Fibroblast of gingiva (primary cell): ENCODE measurements at regions not wholly inside any gene's neighbourhood (a gene's known extent, or its start where the extent isn't known, plus 50 kb on each side); places are given as distances from the start of the nearest gene placed in this dataset.

Experiments
- DNase-seq: peaks from one replicate; pipeline ENCODE4 v3.0.0-alpha.2; 2011; ENCODE audit warnings: low read depth

GRCh38 chr5:148708854-148709253 is 54.5 kb upstream of the HTR4 start:
- no peak for DNase-seq

DNA sequence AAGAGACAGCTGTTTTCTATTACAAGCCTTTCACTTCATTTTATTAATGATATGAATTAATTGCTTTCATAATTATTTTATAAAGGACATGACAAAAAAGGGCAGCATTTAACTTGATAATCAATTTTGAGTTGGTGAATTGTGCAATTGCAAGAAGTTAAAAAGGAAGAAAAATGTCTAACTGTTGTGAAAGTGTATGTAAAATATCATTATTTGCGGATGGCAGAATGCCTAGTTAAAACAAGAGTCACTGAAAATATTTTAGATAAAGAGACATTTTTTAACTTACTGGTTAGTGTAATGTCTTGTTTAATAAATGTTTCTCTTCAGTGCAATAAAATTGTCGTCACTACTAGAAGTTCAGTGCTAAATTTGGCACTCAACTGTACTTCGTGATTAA is 57.6 kb upstream of the HTR4 start:
- DNase-seq = no peak

DNA sequence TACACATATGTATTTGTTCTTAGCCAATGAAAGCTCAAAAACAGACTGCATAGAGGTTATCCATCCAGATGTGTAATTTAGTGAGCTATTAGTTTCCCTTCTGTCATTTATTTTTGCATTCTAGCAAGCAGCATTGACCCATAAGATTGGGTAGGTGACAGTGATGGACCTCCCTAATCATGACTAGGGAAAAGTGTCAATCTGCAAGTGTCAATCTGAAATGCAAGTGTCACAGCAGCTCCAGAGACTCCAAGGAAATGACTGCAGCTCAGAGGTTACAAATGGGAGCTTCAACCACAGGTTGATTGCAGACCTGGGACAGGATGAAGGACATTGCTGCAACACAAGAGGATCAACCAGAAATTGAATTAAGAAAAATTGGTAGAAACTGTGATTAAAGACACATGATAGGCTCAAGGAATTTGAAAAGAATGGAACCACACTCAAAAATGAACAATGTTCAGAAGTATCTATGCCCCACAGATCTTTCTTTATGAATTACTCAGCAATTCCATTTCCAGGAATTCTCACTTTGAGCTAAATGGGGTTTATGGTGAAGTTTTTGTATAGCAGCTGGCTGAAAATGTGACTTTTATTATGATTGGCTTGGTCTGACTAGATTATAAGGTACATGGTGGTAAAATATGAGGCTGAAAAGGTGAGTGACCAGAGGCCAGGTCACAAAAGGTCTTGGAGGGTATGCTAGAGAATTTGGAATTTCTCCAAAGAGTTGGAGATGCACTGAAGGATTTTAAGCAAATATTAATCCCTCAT is 59.6 kb upstream of the HTR4 start:
- no peak for DNase-seq

DNA sequence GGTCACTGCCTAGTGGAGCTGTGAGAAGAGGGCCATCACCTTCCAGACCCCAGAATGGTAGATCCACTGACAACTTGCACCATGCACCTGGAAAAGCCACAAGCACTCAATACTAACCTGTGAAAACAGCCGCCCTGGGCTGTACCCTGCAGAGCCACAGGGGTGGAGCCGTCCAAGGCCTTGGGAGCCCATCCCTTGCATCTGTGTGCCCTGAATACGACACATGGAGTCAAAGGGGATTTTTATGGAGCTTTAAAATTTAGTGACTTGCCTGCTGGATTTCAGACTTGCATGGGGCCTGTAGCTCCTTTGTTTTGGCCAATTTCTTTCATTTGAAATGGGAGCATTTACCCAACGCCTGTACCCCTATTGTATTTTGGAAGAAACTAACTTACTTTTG is 62.4 kb upstream of the HTR4 start:
- no peak for DNase-seq

- no peak for DNase-seq
These were observed 63.3 kb upstream of the HTR4 start for GRCh38 chr5:148717668-148718067.

GRCh38 chr5:148719605-148720004 is 65.3 kb upstream of the HTR4 start:
- no peak for DNase-seq

DNA sequence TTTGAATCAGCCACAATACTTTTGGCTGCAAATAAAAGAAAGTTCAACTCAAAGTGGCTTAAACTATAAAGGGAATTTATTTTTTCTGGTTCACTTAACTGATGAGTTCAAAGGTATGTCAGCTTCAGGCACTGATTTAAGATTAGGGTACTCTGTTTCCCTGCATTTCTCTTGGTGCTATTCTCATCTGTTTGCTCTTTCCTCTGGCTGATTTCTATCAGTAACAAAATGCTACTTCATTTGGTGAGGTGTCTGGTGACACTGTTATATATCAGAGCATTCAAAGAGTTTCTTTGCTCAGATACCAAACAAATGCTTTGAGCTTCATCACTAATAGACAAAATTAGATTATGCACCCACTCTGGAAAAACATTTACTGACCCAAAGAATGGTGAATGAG is 65.9 kb upstream of the HTR4 start:
- no peak for DNase-seq

DNA sequence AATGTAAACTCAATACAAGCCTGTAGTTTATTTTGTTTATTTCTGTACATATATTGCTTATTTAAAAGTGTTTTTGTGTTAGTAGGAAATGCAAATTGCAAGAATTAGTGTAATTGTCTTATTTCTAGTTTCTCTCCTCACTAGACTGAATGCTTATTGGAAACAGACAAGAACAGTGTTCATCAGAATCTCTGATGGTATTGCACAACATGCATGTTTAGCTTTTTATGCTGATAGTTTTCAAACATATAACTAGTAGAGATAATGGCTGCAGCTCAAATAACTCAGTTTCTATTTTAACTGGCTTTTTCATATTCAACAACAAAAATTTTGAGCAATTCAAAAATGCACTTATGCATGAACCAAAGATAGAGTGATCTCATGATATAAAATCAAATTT is 68.8 kb upstream of the HTR4 start:
- no peak for DNase-seq

- DNase-seq = no peak
These were observed 71.3 kb upstream of the HTR4 start for GRCh38 chr5:148725675-148726074.

DNA sequence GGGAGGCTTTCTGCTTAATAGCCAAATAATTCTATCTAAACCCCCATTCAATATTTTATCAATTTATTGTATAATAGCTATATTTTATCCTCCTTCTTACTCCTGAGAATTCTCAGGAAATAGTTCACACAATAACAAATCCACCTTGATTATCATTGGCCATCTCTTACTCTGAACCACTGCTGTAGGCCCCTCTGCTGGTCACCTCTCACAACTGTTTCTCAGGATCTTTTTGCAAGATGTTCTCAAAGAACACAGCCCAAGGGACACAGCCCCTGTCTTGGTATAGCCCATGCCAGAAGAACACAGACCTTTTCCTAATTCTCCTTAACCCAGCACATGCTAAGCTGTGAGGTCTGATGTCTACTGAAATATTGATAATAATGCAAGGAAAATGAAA is 74.9 kb upstream of the HTR4 start:
- no peak for DNase-seq

DNA sequence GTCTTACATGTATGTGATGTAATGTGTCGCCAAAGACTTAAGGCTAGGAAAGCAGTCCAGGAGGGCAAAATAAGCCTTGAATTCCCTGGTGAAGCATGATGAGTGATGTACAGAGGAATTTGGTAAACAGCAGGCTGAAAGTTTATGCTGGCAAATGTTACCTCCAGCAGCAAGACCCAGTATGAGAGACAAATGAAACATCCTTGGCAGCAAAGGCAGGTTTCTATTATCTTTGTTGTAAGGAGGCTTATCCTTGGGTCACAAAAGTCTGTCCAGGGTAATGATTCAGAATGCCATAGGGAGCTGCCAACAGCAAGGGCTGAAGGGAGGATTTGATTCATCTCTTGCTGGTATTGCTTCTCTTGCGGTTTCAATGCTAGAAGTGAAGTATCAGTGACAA is 75.9 kb upstream of the HTR4 start:
- peak; percentile 55 for DNase-seq

DNA sequence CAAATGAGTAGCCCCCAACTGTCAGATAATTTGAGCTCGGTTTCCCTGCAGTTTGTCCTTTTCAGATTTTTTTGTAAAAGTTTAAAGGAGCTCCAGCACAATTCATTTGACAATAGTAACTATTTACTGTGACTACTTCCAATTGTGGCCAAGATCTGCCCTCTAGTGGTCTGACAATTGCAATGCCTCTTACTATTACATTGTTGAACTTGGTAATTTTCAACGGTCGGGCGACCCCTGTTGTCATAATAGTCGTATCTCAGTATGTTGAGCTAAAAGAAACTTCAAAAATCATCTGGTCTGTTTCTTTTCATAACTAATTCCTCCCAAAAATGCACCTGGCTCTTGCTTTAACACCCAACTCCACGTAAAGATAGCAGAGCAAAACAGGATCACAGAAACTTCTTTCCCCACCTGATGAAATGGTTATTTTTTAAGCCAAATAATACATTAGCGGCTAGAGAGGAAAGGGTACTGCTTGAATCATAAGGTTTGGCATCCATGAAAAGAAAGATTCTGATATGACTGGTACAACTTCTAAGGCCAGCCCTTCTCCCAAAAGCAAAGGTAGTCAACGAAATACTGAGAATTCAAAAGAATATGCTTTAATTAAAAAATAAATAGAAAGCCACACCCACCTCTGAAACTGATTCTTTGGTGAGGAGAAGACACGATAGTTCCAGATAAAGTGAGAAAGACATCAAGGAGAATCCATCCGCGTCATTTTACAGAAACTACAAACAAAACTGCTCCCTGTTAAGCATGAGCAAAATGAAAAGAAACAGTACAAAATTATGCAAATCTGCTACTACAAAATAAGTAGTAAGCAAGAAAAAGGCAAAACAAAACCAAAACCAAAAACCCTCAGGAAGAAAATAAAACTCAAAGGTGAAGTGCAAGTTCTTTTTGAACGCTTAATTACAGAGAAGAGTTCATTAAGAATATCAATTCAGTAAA is 76.9 kb upstream of the HTR4 start:
- DNase-seq = peak; percentile 78

GRCh38 chr5:148732692-148733091 is 78.4 kb upstream of the HTR4 start:
- no peak for DNase-seq

GRCh38 chr5:148733601-148734438 is 79.5 kb upstream of the HTR4 start:
- DNase-seq = peak; percentile 70

DNA sequence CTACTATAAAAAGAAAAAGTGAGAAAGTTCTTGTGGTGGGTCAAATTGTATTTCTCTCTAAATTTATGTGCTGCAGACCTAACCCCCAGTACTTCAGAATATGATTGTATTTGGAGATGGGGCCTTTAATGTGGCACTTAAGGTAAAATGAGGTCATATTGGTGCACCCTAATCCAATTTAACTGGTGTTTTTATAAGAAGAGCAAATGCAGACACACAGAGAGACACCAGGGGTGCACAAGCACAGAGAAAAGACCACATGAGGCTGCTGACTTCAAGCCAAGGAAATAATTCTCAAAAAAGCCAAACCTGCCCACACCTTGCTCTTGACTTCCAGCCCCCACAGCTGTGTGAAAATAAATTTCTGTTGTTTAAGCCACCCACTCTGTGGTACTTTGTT is 80.2 kb upstream of the HTR4 start:
- no peak for DNase-seq

DNA sequence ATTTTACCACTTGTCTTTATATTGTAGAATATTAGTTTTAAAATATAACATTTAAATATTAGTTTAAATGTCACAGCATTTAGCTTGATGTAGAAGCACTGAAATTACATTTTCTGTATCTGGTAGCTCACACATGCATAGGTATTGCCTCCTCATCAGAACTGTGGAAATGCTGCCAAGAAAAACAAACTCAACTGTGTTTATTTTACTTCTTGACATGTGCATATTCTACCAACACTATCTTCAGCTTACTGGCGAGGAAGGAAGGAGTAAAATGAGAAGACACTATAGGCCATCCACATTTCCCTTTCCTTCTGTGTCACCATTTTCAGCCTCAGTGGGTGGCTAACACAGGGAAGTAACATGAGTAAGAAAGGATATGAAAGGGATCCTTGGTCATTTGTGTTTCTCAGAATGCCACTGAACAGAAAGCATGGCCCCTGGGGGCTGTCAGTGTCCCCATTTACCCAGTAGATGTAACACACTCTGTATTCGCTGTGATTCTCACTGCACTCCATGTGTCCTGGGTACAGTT is 81.0 kb upstream of the HTR4 start:
- DNase-seq = no peak

DNA sequence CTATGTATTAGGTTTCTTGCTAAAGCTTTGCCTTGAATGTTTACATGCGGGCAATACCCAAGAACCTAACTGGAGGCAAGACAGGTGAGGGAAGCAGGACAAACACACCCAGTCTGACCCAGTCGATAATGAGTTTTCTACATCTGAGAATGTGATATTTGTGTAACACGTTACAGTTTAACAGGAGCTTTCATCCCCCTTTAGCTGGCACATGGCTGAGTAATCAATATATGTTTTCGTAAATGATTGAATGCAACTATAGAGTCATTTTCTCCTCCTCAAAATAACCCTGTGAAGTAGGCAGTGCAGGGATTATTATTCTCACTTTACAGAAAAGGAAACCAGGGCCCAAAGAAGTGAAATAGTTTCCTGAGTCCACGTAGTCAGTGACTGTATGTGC is 84.7 kb upstream of the HTR4 start:
- DNase-seq = no peak

GRCh38 chr5:148739524-148739923 is 85.2 kb upstream of the HTR4 start:
- peak; percentile 71 for DNase-seq

- DNase-seq = no peak
These were observed 85.9 kb upstream of the HTR4 start for GRCh38 chr5:148740079-148740858.

- DNase-seq = peak; percentile 64
These were observed 85.3 kb upstream of the ADRB2 start for GRCh38 chr5:148740966-148741742.
